Activated CD4-positive, alpha-beta T cell treated with anti-CD3 and anti-CD28 coated beads, Interleukin-2, amount 50 U/mL, for 16 hours (primary cell): ENCODE measurements at regions not wholly inside any gene's neighbourhood (a gene's known extent, or its start where the extent isn't known, plus 50 kb on each side); places are given as distances from the start of the nearest gene placed in this dataset.
"Not testable (repeated sequence)": the region's sequence is repeated elsewhere in the genome, so short reads cannot be mapped to it uniquely, and the experiment has no call there.

Source experiments
- DNase-seq: peaks from one replicate; pipeline ENCODE4 v3.0.0-alpha.2; 2020

DNA sequence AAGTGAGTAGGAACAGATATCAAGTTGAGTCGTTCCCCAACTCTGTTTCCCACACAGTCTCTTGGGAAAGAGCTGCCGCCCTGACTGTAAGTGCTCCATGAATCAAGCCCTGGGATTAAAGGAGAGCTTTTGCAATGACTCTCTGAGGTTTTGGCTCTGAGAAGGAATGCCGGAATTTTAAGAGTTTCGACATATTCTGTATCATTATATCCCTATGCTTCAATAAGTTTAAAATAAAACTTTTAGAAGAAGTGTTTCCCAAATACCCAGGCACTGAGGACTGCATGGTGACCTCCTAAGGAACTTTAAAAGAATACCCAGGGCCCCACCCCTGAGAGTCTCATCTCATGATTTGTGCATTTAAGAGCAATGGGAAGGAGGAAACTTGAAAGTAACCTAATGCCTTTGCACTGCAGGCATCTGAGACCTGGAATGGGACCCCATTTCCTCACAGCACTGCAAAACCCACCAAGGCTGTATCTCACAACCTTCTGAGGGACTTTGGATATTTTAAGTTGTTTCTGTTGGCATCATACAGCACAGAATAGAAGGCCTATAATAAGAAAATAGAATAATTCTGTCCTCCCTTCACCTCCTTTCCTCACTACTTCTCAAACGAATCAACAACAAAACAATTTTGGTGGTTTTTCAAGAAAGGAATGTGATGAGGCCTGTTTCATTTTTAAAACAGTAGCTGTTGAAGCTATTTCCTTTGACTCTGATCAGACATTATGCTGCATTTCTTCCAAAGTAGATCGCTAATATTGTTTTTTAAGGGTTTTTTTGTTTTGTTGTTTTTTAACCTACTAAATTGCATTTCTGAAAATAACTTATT lies 121.2 kb downstream of the GASK1B start:
- DNase-seq, result no peak

DNA sequence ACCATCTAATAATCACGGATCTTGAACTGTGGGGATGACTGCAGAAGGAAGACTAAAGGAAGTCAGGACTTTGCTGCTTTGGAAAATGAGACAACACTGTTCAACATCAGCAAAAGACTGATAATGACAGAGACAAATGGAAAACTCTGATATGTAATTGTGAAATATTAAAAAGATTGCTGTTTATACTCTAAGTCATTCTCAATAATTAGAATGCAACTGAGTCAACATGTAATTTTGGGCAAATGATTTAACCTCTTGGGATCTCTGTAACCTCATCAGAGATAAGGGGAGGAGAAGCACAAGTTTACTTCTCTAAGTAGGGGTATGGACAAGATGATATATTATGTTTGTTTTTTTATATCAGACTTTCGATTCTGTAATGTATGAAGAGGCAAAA lies 121.9 kb downstream of the GASK1B start:
- DNase-seq, result no peak

DNA sequence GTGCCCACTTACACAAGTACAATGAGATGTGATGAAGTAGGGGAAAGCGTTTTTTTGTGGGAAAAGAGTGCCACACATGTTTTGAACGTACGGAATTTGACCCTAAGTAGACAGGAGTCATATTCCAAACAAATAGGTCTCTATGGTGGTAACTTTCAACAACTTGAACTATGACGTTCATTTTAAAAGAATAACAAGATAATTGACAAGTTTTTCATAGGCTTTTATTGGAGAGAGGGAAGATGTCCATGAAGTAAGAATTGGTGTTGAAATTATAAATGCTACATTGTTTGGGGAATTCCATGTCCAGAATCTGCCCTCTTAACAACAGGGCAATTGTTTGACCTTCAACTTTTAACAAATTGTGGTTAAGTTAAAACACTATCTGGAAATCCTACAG lies 126.5 kb downstream of the GASK1B start:
- no peak for DNase-seq

DNA sequence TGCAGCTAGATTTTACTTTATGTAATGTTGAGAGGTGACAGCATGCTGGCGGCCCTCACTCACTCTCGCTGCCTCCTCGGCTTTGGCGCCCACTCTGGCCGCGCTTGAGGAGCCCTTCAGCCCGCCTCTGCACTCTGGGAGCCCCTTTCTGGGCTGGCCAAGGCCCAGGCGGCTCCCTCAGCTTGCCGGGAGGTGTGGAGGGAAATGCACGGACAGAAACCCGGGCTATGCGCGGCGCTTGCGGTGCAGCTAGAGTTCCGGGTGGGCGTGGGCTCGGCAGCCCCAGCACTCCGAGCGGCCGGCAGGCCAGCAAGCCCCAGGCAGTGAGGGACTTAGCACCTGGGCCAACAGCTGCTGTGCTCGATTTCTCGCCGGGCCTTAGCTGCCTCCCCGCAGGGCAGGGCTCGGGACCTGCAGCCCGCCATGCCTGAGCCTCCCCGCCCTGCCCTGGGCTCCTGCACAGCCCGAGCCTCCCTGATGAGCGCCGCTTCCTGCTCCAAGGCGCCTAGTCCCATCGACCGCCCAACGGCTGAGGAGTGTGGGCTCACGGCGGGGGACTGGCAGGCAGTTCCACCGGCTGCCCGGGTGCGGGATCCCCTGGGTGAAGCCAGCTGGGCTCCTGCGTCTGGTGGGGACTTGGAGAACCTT lies 128.7 kb downstream of the GASK1B start:
- no peak for DNase-seq

DNA sequence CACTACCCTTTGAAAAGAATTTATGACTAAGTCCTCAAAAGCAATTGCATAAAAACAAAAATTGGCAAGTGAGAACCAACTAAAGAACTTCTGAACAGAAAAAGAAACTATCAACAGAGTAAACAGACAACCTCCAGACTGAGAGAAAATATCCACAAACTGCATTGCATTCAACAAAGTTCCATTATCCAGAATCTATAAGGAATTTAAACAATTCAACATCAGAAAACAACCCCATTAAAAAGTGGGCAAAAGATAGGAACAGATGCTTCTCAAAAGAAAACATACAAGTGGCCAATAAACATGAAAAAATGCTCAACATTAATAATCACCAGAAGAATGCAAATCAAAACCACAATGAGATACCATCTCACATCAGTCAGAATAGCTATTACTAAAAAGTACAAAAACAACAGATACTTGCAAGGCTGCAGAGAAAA lies 130.2 kb downstream of the GASK1B start:
- no peak for DNase-seq

DNA sequence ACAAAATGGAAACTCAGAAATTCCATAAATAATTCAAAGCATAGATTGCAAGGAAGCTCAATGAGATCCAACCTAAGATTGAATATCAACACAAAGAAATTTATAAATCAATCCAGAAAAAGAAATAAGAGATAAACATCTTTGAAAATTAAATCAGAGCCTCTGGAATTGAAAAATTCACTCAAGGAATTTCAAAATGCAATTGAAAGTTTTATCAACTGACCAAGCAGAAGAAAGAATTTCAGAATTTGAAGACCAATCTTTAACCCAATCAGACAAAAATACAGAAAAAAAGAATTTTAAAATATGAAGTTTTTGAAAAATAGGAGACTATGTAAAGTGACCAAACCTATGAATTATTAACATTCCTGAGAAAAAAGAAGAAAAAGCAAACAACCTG lies 134.1 kb downstream of the GASK1B start:
- no peak for DNase-seq

DNA sequence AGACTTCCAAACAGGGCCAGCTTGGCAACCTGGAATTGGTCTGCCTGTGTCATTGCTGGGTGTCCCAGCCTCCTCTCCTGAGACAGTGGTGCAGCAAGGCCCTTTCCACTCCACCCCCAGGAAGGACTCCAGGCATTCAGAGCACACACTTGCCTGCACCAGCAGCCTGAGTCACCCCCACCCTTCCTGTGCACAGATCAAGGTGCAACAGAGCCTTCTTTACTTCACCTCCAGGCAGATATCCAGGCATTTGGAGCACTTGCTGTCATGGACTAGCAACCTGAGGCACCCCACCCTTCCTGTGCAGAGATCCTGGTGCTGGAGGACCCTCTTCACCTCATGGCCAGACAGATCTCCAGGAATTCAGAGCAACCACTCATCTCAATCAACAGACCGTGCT lies 135.8 kb downstream of the GASK1B start:
- no peak for DNase-seq

DNA sequence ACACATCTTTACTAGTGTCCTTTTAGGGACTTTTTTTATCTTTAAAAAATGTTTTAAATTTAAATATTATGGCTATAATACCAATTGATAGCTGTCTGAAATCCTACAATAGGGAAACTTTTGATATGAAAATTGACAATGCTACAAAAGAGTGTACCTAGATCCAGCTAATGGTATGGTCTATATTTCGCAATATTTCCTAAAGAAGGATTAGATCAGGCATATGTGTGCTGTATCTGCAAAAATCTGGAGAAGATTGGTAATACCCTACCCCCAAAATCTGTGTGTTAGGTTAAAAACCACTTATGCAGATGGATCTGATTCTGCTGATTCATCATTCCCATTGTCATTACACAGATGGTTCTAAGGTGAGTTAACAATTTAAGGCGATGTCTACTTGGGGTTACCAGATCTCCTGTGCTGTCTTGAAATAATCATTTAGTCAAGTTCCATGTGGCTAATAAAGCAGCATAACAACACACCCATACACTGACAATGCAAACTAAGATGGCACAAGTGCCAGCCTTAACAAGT lies 137.1 kb downstream of the GASK1B start:
- no peak for DNase-seq

DNA sequence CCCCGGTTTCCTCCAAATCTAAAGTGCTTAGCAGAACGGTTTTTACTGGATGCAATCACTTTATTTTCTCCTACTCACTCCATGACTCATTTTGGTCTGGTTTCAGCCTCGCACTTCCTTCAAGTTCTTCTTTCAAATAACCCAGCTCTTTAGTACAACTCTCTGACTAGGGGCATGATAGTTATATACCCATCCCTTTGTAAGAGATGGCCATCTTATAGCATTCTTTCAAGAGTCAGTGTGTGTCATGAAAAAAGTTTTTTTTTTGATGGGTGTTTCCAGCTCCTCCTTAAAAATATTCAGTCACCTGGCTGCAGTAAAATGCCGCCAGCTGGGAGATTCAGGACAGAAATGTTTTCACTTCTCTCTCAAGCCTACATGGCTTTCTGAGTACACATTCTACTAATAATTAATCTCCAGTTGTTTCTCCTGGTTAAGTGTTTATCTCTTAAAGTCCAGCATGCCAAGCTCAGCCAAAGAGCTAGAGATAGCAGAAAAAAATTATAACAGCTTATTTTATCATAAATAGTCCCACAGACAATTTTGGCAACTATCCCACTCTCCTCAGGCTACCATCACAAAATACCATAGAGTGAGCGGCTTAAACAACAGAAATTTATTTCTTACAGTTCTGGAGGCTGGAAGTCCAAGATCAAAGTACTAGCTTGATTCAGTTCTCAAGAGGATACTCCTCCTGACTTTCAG lies 139.3 kb downstream of the GASK1B start:
- DNase-seq, result peak; percentile 0

DNA sequence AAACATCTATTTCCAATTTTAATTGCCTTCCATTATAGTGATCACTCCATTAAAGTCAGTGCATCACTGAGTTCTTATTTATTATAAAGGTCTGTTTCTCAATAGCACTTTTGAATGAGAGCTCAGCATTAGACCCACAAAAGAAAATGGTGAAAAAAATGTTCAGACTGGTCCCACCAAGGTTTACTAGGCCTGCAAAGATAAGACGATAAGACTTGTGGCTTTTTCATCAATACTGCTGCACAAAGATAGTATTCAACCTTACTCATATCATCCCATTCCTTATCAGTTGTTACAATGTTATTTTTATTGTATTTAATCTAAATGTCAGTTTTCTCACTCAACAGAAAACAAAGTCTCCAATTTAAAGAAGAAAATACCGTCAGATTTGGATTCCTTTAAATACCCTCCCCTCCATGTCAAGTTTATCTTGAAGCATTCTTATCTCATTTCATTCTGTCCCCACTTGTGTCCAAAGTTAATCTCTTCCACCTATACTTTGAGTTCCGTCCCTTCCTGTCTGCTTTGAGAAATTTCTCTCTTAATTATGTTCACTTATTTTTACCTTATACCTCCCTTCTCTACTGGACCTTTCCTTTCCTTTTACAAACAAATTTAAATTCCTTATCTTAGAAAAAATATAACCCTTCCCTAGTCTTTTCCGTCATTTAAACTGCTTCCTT lies 140.0 kb downstream of the GASK1B start:
- no peak for DNase-seq

DNA sequence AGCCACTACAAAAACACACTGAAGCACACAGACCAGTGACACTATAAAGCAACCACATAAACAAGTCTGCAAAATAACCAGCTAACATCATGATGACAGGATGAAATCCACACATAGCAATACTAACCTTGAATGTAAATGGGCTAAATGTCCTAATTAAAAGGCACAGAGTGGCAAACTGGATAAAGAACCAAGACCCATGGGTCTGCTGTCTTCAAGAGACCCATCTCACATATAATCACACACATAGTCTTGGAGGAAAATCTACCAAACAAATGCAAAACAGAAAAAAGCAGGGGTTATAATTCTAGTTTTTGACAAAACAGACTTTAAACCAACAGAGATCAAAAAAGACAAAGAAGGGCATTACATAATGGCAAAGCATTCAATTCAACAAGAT lies 144.4 kb downstream of the GASK1B start:
- DNase-seq, result not testable (repeated sequence)

DNA sequence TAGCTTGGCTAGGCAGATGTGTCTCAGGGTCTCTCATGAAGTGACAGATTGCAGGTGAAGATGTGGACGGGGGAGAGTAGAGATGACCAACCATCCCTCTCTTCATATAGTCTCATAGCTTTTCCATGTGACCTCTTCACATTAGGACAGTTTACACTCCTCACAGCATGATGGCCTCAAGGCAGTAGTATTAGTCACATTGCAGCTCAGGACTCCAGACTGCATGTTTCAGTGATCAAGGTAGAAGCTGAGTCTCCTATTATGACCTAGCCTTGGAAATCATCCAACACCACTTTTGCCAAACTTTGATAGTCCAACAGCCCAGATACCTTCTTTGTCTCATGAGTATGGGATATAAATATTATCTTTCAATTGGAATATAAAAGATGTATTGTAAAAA lies 147.7 kb downstream of the GASK1B start:
- DNase-seq, result no peak

DNA sequence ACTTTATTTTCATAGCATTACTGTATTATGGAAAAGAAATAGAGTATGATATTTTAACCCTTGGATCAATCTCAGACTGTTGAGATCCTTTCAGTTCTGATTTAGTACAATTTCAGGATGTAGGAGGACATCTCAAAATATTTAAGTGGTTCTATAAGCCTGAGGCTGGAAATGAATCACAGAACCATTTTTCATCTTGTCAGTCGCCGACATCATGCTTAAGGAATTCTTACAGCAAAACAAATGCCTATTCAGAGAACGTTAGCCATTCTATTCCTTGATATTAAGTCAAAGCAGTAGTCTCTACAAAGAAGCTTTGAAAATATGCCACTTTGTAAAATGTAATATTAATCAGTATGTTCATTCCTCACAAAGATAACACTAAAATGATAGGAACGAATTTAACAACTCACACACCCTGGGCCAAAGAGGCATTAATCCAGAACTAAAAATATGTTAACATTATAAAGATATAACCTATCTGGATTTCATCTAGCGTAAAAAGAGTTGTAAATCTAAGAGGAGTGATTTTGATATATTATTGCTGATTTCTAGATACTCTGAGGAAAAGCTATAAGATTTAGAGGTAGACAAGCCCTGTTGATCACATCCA lies 152.0 kb downstream of the GASK1B start:
- no peak for DNase-seq

DNA sequence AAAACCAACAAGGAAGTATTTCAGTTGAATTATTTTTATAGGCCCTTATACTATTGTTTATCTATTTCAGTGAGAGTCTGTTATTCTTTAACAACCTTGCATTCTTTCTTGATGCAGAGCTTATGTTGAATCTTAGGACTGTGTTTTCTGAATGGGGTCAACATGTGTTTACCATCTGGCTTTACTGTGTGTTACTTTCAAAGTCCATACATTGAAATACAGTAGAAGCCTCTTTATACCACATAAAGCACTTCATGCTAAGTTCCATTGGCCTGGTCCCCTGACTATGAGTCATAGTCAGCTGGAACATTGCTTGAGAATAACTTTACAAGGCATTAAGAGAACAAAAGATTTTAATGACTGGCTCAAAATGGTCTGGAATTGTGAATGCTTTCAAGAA lies 152.6 kb downstream of the GASK1B start:
- no peak for DNase-seq

DNA sequence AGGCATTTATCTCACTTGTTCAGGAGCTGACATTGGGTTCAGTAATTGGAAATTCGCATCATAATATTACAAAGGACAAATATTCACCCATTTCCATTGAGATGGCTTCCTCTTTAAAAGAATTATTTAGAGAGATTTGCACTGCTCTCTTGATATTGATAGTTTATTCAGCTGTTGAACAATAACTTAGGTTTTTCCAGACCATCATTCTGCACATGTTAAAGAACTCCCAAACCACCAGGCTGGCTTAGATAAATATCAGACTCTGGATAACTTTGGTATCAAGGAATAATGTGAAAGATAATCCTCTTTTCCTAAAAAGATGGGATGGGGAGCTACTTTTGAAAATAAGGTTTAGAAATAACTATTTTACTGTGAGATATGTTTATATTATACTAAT lies 154.0 kb downstream of the GASK1B start:
- no peak for DNase-seq

DNA sequence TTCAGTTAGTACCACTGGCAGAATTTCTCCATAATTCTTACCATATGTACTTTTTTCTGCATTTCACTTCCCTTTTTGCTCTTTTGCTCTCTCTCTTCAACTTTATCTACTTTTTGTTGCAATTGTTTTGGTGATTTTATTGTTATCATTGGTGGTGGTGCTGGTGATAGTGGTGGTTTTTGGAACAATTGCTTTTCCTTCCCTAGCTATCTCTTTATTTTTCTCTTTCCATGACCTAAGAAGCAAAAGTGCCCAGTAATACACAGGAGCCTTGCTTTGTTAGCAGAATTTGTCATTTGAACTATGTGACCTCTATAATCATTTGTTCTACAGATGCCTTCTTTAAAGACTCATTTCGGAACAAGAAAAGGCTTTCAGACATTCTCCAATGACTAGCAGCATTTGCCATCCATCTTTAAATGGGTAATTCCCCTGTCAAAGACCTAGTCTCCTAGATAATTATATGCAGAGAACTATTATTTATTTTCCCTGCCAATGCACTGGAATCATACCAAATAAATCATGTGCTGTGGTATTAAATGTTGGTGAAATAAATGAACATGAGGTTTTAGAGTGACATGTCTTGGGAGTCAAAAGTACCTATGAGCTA lies 154.5 kb downstream of the GASK1B start:
- no peak for DNase-seq

DNA sequence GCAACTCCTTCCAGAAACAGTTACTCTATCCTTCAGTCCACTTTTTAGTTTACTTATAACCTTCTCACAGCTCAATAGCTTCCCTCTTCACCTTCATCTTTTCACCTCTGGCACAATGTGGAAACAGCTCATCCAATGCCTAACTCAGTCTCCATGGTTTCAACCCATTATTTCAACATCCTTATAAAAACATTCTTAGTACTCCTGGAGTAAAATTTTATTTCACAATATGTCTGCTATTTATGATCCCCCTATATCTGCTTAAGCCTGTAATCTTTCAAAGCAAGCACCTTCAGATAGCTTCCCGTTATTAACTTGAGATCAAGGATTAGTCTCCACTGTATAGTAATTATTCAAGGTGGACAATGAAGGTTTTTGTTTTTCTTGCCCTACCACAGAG lies 156.3 kb downstream of the GASK1B start:
- DNase-seq, result no peak

DNA sequence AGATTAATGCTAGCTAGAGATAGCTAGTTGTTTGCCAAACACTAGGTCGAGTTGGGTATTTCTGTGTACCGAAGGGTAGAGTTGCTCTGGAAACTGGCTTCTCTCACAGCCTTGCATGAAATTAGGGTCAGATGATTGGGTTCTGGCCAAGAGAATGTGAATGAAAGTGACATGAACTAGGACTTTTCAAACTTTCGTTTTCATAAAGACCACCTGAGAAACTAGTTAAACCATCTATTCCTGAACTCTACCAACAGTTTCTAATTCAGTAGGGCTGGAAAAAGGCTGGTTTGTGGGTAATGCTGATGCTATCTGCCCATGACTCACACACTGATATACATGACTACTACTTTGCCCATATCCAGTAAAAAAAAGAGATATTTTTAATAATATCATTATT lies 157.6 kb downstream of the GASK1B start:
- no peak for DNase-seq

DNA sequence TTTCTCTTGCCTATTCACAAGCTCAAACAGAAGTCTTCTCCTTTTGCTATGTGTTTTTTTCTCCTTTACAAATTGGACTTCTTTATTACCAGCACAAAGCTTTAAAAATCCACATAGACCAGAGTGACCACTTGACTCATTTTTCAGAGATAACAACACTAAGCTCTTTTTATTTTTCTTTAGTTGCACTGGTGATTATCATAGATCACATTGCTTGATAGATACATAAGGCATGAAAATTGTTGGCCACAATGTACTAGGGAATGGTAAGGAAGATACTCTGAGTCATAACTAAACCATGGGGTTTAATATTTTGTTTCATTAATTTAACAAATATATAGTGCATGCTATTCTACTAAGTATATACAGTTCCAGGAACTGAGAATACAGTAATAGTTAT lies 159.0 kb downstream of the GASK1B start:
- DNase-seq, result no peak

DNA sequence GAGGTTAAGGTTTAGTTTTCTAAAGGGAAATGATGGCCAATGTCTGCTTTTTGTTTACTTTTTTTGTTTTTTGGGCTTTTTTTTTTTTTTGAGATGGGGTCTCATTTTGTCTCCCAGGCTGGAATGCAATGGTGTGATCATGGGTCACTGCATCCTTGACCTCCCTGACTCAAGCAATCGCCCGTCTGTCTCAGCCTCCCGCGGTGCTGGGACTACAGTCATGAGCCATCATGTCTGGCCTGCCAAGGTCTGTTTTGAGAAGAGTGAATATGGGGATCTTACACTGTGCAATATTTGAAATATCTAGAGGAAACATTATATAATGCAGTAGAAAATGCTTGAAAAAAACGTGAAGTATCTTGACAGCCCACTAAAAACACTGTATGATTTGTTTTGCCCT lies 162.5 kb downstream of the GASK1B start:
- DNase-seq, result no peak

DNA sequence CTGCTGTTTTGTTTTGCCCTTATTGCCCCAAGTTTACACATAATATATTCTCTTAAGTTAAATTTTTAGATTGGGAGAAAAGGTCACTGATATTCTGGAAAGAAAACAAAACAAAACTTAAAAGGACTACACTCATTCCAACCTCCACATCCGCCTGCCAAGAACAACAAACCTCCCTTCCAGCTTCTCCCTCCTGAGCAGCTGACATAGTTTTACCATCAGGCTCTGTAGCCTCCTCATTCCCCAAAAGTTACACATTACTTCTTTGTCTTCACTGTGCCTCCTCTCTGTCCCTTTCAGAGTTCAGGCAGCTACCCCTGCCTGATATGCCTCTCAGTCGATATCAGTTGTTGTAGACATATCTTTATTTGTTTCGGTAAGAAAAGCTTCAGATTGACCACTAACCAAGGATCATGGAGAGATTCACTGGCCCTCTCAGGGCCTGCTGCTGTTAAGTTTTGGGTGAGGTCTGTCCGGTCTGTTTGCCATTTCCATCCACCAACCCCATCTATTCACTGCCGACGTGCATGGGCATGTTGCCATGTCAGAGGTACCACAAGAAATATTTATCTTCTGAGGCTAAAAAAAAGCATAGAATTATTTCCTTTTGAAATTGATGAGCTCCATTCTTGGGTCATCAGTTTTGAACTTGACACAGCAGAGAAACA lies 164.1 kb downstream of the GASK1B start:
- no peak for DNase-seq

DNA sequence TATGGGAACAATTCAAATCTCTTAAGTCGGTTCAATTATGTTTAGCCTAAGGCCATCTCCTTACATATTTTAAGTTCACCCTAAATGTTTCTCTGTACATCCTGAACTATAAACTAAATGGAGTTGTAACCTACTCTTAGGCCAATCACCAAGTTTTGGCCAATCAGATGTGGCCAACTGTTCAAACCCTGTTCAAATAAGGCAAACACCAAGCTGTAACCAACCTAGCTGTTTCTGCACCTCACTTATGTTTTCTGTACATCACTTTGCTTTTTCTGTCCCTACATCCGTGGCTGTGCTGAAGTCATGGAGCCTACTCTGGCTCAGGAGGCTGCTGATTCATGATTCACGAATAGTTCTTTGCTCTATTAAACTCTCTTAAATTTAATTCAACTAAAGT lies 165.3 kb downstream of the GASK1B start:
- no peak for DNase-seq
